ENCODE measurements at regions not wholly inside any gene's neighbourhood (a gene's known extent, or its start where the extent isn't known, plus 50 kb on each side); places are given as distances from the start of the nearest gene placed in this dataset.

GRCh38 chr1:234875953-234876855 is 252.4 kb downstream of the TOMM20 start:
- ChIA-PET POLR2A (interaction anchor here (0.5 to 1.3 kb wide), 3 partner anchors 10 to 785 kb away, joined by 3 to 4 read pairs (median 3); no protein-coding TSS in a partner anchor), CTCF (interaction anchor here (0.6 kb wide), 2 partner anchors 90 to 693 kb away, joined by 4 to 5 read pairs; no protein-coding TSS in a partner anchor)
- peak; percentile 57 for DNase-seq (ENCODE audit: unreplicated experiment)
- Mint-ChIP-seq H3K27ac (ENCODE audit: low read depth, unreplicated experiment) (peak overlapping the region; percentile 28), H3K9me3 (ENCODE audit: unreplicated experiment) (no peaks in the 10 kb centered on the region), H3K36me3 (ENCODE audit: insufficient read depth, unreplicated experiment) (no peaks in the 10 kb centered on the region), H3K27me3 (ENCODE audit: insufficient read depth, unreplicated experiment) (no peaks in the 10 kb centered on the region), H3K4me1 (ENCODE audit: insufficient read depth, unreplicated experiment) (no peaks in the 10 kb centered on the region), H3K4me3 (ENCODE audit: unreplicated experiment) (no peak overlapping the region)
- TF ChIP-seq, protein P1, sequence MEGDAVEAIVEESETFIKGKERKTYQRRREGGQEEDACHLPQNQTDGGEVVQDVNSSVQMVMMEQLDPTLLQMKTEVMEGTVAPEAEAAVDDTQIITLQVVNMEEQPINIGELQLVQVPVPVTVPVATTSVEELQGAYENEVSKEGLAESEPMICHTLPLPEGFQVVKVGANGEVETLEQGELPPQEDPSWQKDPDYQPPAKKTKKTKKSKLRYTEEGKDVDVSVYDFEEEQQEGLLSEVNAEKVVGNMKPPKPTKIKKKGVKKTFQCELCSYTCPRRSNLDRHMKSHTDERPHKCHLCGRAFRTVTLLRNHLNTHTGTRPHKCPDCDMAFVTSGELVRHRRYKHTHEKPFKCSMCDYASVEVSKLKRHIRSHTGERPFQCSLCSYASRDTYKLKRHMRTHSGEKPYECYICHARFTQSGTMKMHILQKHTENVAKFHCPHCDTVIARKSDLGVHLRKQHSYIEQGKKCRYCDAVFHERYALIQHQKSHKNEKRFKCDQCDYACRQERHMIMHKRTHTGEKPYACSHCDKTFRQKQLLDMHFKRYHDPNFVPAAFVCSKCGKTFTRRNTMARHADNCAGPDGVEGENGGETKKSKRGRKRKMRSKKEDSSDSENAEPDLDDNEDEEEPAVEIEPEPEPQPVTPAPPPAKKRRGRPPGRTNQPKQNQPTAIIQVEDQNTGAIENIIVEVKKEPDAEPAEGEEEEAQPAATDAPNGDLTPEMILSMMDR (IDR thresholded peaks at IDR 0.05; ENCODE audit: unreplicated experiment) = no peak
- BruUV-seq (replicated peaks) = no TSS peak
- intact Hi-C loops (cut with micrococcal nuclease) = no loop called here

- no peaks in the 10 kb centered on the region for H3K27me3 Mint-ChIP-seq (ENCODE audit: insufficient read depth, unreplicated experiment)
- ChIA-PET CTCF (interaction anchor here (1.3 kb wide), 1 partner anchor 208 kb away, joined by 3 read pairs; no protein-coding TSS in a partner anchor), POLR2A (interaction anchor here (0.5 to 1.3 kb wide), 2 partner anchors 265 to 785 kb away, joined by 3 to 4 read pairs; no protein-coding TSS in a partner anchor)
- H3K4me3 Mint-ChIP-seq (ENCODE audit: unreplicated experiment) = no peak overlapping the region
- no peaks in the 10 kb centered on the region for H3K9me3 Mint-ChIP-seq (ENCODE audit: unreplicated experiment)
- no peaks in the 10 kb centered on the region for H3K4me1 Mint-ChIP-seq (ENCODE audit: insufficient read depth, unreplicated experiment)
- no TSS peak for BruUV-seq (replicated peaks)
- no peak overlapping the region for H3K27ac Mint-ChIP-seq (ENCODE audit: low read depth, unreplicated experiment)
- DNase-seq (ENCODE audit: unreplicated experiment) = no peak
- TF ChIP-seq, protein P1 (IDR thresholded peaks at IDR 0.05; ENCODE audit: unreplicated experiment) = no peak
- intact Hi-C loops (cut with micrococcal nuclease) = no loop called here
- H3K36me3 Mint-ChIP-seq (ENCODE audit: insufficient read depth, unreplicated experiment) = no peaks in the 10 kb centered on the region
Measured at GRCh38 chr1:234875328-234875952, 253.2 kb downstream of the TOMM20 start.

DNA sequence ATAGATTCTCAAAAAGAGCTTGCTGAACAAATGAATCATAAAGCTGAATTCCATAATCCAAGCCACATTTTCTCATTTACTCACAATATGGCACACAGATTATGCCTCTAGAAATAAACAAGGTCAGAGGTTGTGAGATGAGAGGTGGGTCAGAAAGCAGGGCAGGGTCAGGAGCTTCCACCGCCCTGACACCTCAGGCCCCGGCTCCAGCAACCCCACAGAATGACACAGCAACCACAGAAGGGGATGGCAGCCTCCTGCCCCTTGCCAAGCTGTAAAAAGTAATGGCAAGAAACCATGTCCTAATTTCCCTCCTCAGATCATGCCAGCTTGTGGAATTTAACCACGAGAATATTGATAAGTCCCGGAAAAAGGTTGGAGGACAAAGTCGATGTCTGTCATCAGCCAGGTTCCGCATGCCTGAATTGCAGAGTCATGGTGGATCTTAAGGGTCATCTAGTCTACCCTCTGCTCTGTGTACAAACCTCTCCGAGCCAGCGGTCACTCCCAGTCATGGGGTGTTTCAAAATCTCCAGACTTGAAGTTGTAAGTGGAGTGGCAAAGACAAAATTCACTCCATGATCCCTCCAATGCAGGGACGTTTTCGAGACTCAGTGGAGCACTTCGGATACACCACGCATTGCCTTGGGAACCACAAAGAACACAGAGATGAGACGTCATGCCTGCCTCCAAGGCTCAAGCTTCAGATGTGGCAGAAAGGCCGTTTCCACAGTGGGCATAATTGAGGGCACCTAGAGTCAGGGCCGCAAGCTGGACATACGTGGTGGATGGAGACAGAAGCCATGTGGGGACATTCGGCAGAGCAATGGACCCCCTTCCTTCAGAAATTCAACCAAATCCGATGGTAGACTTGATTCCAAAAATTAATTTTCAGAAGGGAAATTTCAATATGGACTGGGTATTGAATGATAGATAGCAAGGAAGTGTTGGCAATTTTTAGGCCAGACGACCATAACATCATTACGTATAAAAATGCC is 254.0 kb downstream of the TOMM20 start:
- no peaks in the 10 kb centered on the region for H3K36me3 Mint-ChIP-seq (ENCODE audit: insufficient read depth, unreplicated experiment)
- TF ChIP-seq, protein P1 (IDR thresholded peaks at IDR 0.05; ENCODE audit: unreplicated experiment) = no peak
- BruUV-seq (replicated peaks) = no TSS peak
- CTCF ChIA-PET = interaction anchor here (0.7 to 1.3 kb wide), 2 partner anchors 170 to 209 kb away, joined by 3 read pairs; no protein-coding TSS in a partner anchor
- H3K27me3 Mint-ChIP-seq (ENCODE audit: insufficient read depth, unreplicated experiment) = no peaks in the 10 kb centered on the region
- DNase-seq (ENCODE audit: unreplicated experiment) = no peak
- H3K9me3 Mint-ChIP-seq (ENCODE audit: unreplicated experiment) = no peaks in the 10 kb centered on the region
- POLR2A ChIA-PET = interaction anchor here (0.9 kb wide), 1 partner anchor 264 kb away, joined by 3 read pairs; no protein-coding TSS in a partner anchor
- no peaks in the 10 kb centered on the region for H3K4me1 Mint-ChIP-seq (ENCODE audit: insufficient read depth, unreplicated experiment)
- no peak overlapping the region for H3K27ac Mint-ChIP-seq (ENCODE audit: low read depth, unreplicated experiment)
- no peak overlapping the region for H3K4me3 Mint-ChIP-seq (ENCODE audit: unreplicated experiment)
- intact Hi-C loops (cut with micrococcal nuclease) = no loop called here
